ENCODE measurements at regions not wholly inside any gene's neighbourhood (a gene's known extent, or its start where the extent isn't known, plus 50 kb on each side); places are given as distances from the start of the nearest gene placed in this dataset.

GRCh38 chr1:163406772-163407171 lies 85.0 kb downstream of the NUF2 start:
- no peak for DNase-seq

DNA sequence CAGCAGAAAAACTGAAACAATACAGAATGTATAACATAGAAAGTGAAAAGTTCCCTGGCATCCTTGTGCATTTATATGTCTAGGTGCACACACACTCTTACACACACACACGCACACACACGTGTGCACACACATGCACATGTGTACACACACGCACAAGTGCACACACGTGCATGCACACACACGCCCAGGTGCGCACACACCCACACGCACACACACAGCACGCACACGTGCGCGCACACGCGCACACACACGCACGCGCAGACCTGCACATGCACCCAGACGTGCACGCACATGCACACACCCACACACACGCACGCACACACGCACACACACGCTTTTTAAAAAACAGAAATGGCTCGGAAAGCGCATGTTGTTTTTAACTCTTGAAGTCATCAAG lies 86.5 kb downstream of the NUF2 start:
- no peak for DNase-seq

DNA sequence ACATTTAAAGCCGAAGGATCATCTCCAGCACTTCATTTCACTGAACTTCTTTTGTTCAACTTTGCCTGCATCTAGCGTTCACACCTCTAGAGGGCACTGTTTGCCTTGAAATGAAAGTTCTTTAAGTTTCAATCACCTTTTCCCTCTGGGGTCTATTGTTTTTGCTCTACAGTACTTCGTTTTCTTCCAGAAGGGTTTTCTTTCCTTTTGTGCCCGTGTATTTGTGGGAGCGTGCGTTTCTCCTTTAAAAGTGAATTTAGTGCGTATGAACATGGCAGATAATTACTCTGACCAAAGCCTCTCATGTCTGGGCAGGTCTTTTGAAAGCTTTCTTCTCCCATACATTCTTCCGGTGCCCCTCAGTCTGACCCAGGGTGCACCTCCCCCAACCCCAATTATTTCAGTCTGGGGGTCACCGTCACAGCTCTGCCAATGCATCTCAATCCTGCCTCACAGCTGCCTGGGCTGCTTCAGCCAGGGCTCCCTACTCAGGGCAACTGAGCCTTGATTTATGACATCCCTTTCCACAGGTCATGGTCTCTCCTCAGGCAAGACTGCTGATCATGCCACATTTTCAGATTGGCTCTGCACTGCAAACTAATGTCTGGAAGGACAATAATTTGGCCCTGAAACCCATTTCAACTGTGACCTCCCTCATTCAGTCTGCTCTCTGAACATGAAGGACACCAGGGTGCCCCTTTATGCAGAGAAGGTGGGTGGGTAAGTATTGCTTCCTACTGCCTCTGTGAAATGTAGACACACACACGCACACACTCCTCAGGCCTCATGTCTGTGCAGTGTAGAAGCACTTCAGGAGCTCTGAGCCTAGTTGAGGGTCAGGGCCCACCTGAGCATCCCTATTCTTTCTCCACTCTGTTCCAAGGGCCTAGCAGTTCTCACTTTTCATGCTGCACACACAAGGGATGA lies 88.6 kb downstream of the NUF2 start:
- no peak for DNase-seq

DNA sequence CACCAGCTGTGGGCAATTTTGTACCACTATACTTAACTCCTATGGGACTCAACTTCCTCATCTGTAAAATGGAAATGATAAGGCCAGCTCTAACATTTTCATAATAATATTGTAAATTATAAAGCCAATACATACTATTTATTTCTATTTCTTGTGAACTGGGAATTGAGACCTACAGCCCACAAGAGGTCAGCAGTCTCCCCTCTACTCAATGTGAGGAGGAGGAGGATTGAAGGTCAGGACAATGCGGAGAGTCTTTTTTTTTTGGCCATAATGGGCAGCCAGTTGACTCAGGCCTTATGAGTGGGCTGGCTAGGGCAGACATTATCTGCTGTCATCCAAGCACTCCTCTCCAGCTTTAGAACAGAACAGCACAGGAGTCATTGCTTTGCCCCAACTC lies 90.5 kb downstream of the NUF2 start:
- DNase-seq = no peak

GRCh38 chr1:163414778-163415177 lies 93.0 kb downstream of the NUF2 start:
- DNase-seq = no peak

GRCh38 chr1:163421701-163422100 lies 99.9 kb downstream of the NUF2 start:
- DNase-seq = no peak

DNA sequence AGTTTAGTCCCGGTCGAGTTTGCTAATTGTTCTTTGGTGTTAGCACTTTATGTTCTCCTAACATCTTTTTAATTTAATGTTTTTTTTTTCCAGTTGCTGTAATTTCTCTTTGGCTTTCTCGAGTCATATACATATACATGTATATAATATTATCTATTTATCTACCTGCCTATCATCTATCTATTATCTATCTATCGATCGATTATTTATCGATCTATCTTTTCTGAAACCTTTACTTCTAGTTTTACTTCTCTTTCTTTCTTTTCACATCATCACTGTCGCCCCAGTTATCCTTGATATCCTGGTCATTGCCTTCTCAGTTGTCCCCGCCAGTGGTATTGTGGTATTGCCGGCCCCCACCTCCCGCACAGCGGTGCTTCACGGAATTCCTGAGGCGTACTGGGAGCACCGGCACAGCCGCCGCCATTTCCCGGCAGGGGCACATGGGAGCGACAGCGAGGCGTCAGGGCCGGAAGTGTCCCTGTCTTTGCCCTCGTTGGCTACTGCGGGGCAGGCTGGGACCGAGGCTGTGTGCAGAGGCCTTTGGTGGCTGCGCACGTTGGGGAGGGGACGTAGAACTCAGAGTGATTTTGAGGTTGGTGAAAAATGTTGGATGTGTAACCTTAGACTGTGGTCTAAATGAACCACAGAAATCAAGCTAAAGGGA lies 101.1 kb downstream of the NUF2 start:
- DNase-seq = no peak

- DNase-seq = no peak
These were observed 104.9 kb downstream of the NUF2 start for GRCh38 chr1:163426505-163427251.

DNA sequence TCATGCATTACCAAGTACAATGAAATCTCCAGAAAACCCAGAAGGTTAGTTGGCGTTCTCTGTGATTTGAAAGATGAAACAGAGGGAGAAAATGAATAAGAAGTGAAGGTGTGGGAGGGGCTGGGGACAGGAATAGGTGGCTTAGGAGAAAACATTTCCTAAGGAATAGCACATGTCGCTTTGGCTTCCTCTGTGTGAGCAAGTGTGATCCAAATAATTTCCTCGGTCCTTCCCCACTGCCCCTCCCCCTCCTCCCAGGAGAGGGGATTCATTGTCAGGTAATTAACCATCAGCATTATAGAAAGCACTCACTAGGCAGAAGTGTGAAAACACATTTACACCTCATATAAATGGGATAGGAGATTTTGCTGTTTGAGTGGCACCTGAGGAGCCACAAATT lies 105.5 kb downstream of the NUF2 start:
- no peak for DNase-seq

- no peak for DNase-seq
These were observed 114.5 kb downstream of the NUF2 start for GRCh38 chr1:163436140-163436812.

DNA sequence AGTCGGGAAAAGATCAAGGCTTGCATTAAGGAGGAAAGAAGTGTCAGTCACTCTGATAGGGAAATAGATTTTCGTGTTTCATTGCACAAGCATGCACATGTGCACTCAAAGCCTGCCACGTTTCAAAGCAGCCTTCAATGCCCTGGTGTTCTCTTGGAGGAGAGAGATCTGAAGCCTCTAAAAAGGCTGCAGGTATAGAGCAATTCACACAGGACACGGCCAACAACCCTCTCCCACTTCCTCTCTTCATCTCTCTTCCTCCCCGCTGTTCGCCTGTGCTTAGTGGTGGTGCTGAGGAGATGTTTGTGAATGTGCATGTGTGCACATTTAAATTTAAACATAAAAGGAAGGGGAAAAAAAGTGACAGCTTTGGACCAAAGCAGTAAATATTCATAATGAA lies 117.7 kb downstream of the NUF2 start:
- no peak for DNase-seq

GRCh38 chr1:163440090-163440489 lies 118.3 kb downstream of the NUF2 start:
- DNase-seq = no peak

GRCh38 chr1:163442231-163442879 lies 120.6 kb downstream of the NUF2 start:
- DNase-seq = no peak

DNA sequence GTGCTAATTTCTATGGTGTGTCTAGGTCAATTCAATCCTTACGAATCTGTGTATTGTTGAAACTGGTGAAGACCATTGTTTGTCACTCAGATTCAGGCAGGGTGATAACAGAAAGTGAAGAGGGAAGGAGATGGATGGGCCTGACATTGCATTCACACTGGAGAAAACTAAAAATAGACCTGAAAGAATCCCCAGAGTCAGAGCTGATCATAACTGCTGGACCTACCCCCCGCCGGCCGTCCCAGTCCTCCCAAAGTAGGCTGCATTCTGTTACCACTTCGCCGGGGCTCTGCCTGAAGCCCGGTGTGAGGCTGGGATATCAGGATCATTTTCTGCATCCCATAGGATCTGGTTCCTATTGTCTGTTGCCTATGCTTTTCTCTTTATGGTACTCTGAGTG lies 121.1 kb downstream of the NUF2 start:
- DNase-seq = no peak

GRCh38 chr1:163443863-163444262 lies 122.1 kb downstream of the NUF2 start:
- no peak for DNase-seq

GRCh38 chr1:163444665-163445064 lies 122.9 kb downstream of the NUF2 start:
- DNase-seq = no peak

GRCh38 chr1:163450986-163451385 lies 129.2 kb downstream of the NUF2 start:
- no peak for DNase-seq

- no peak for DNase-seq
These were observed 137.8 kb downstream of the NUF2 start for GRCh38 chr1:163459539-163459938.

DNA sequence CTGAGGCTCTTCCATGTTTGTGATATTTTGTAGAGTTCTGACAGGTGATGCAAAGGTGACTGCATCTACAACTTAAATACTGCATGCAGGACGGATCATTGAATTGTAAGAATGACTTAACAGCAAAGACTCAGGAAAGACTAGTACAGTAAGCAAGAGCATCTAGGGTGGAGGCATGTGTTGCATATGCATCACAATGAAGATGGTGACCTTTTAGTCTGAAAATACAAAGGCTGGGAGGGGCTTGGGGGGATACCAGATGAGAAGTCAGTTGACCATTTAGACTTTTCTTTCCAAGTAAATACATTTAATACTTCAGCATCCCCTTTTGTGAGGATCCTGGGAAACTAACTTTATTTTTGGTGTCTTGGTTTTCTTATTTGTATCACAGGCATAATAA lies 145.5 kb downstream of the NUF2 start:
- no peak for DNase-seq

DNA sequence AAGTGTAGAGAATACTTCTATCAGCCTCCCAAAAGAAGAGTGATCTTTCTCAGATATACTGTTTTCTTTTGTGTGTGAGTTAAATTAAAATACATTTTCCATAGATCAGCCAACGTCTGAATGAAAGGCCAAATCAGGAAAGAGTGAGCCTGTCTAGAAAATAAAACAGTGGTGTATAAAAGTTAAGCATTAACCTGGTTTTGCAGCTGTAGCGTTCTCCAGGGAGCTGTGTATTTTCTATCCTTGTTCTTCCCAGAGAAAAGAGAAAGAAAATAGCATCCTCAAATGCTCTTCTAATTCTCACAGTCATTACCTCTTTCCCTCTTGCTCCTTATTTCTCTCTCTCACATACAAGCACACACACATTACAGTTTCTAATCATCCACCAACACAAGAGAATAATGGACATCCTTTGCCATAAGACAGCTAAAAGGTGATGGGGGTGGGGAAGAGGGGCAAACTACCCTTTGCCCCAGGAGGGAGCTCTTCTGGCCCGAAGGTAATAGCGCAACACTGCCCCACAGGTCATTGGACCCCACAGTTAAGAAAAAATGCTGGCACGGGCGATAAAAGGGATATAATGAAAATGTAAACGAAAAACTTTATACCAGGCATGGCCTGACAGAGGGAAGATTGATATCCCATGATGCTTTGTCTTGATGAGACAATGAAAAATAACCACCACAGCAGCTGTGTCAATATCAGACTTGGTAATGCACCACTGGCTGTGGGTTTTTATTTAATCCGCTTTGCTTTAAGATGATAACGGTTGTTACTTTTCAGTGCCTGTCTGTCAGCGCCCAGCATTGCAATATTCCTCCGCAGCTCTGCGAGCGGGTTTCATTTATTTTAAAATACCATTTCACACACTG lies 150.3 kb downstream of the NUF2 start:
- DNase-seq = no peak

GRCh38 chr1:163472651-163473248 lies 151.0 kb downstream of the NUF2 start:
- DNase-seq = no peak

All from left hindlimb (tissue), 1 donor.